H1 (cell line): ENCODE measurements at regions not wholly inside any gene's neighbourhood (a gene's known extent, or its start where the extent isn't known, plus 50 kb on each side); places are given as distances from the start of the nearest gene placed in this dataset.

Source experiments
- CTCF ChIA-PET: fragments of 300-600 bp; sonication (Branson Sonifier 250); formaldehyde crosslinking; loops from one replicate; lab custom pipeline; 2021; ENCODE audit not compliant: partially characterized antibody; lab: Charles Lee
- POLR2A ChIA-PET: fragments of 300-600 bp; sonication (Branson Sonifier 250); formaldehyde crosslinking; loops from one replicate; lab custom pipeline; 2021; ENCODE audit warnings: inconsistent platforms; ENCODE audit not compliant: partially characterized antibody; lab: Charles Lee
- DNase-seq, 2 experiments: peaks; one replicate each; pipeline versions ENCODE4 v3.0.0 to v3.0.0-alpha.2; 2010 to 2022; ENCODE audit warnings: low spot score in 2 of 2, low read depth in 1 of 2, mixed read lengths in 1 of 2
- FAIRE-seq: peaks from 2 replicates; lab custom pipeline; 2011; peaks lifted over from hg19 to GRCh38; lab: Jason Lieb, UNC
- H2AFZ ChIP-seq: 2 replicates; pipeline ENCODE4 v1.8.1; 2012; ENCODE audit warnings: low read length, inconsistent platforms
- H2AK5ac ChIP-seq: 2 replicates; pipeline ENCODE4 v1.6.1; 2013; ENCODE audit warnings: low read depth, low read length
- H2BK120ac ChIP-seq: replicated peaks from 2 replicates; pipeline ENCODE3; 2013; ENCODE audit warnings: low read depth, low read length, inconsistent platforms
- H2BK12ac ChIP-seq: 2 replicates; pipeline ENCODE4 v1.6.1; 2013; ENCODE audit warnings: low read depth, low read length
- H2BK15ac ChIP-seq: 2 replicates; pipeline ENCODE4 v1.6.1; 2013; ENCODE audit warnings: low read length
- H2BK20ac ChIP-seq: 2 replicates; pipeline ENCODE4 v1.6.1; 2013; ENCODE audit warnings: low read length
- H2BK5ac ChIP-seq: 2 replicates; pipeline ENCODE4 v1.6.1; 2013; ENCODE audit warnings: low read depth, low read length
- H3K14ac ChIP-seq: 2 replicates; pipeline ENCODE4 v1.6.1; 2013; ENCODE audit warnings: inconsistent platforms; ENCODE audit not compliant: insufficient read length
- H3K18ac ChIP-seq: 2 replicates; pipeline ENCODE4 v1.6.1; 2013; ENCODE audit warnings: low read length; ENCODE audit errors: extremely low read depth
- H3K23ac ChIP-seq: 2 replicates; pipeline ENCODE4 v1.6.1; 2013; ENCODE audit warnings: inconsistent platforms; ENCODE audit not compliant: insufficient read length
- H3K23me2 ChIP-seq: 2 replicates; pipeline ENCODE4 v1.6.1; 2013; ENCODE audit warnings: low read depth, low read length
- H3K27ac ChIP-seq: 2 replicates; pipeline ENCODE4 v1.6.1; 2011; ENCODE audit warnings: low read depth, low read length, inconsistent platforms
- H3K27me3 ChIP-seq, 4 experiments: replicated peaks in 1 of 4; 1 replicate in 1 of 4; 2 replicates in 3 of 4; pipeline versions ENCODE4 v1.6.1 to v1.8.1; 2011 to 2013; ENCODE audit warnings: low read length in 3 of 4, mild to moderate bottlenecking in 3 of 4, inconsistent platforms in 2 of 4, mixed read lengths in 2 of 4, moderate library complexity in 1 of 4; ENCODE audit not compliant: control insufficient read depth in 3 of 4, insufficient read depth in 3 of 4; ENCODE audit errors: extremely low read depth in 1 of 4
- H3K36me3 ChIP-seq, 4 experiments: 2 replicates each; pipeline versions ENCODE4 v1.6.1 to v1.8.1; 2011 to 2013; ENCODE audit warnings: mild to moderate bottlenecking in 4 of 4, low read length in 3 of 4, moderate library complexity in 2 of 4, control low read depth in 1 of 4, inconsistent platforms in 1 of 4; ENCODE audit not compliant: insufficient read depth in 4 of 4, control insufficient read depth in 2 of 4
- H3K4ac ChIP-seq: replicated peaks from 2 replicates; pipeline ENCODE3; 2013; ENCODE audit warnings: low read length, low read depth, mixed read lengths, inconsistent platforms; ENCODE audit not compliant: insufficient read length
- H3K4me1 ChIP-seq, 4 experiments: replicated peaks in 1 of 4; 1 replicate in 1 of 4; 2 replicates in 3 of 4; pipeline versions ENCODE4 v1.6.1 to v1.8.1; 2011 to 2013; ENCODE audit warnings: low read length in 3 of 4, inconsistent platforms in 2 of 4, mixed read lengths in 1 of 4; ENCODE audit not compliant: insufficient read depth in 4 of 4, control insufficient read depth in 3 of 4
- H3K4me2 ChIP-seq, 2 experiments: 2 replicates each; pipeline versions ENCODE4 v1.6.1 to v1.8.1; 2011 to 2013; ENCODE audit warnings: low read depth in 2 of 2, low read length in 2 of 2, control low read depth in 1 of 2, inconsistent platforms in 1 of 2, mild to moderate bottlenecking in 1 of 2; ENCODE audit not compliant: insufficient read depth in 1 of 2
- H3K4me3 ChIP-seq, 4 experiments: fragments of 200-600, 300-600 bp in 1 of 4; sonication (generic), shearing (Covaris generic), sonication (Bioruptor Twin) in 1 of 4; 2 replicates each; pipeline versions ENCODE4 v1.5.1 to v1.8.1; 2011 to 2016; ENCODE audit warnings: low read length in 4 of 4, low read depth in 3 of 4, control low read depth in 2 of 4, inconsistent platforms in 2 of 4, mild to moderate bottlenecking in 2 of 4, mixed read lengths in 1 of 4, moderate library complexity in 1 of 4; ENCODE audit not compliant: insufficient read depth in 2 of 4; ENCODE audit errors: extremely low read depth in 1 of 4
- H3K56ac ChIP-seq: replicated peaks from 2 replicates; pipeline ENCODE3; 2013; ENCODE audit warnings: low read depth, mild to moderate bottlenecking, mixed read lengths, low read length, inconsistent platforms; ENCODE audit not compliant: insufficient read length
- H3K79me1 ChIP-seq: 2 replicates; pipeline ENCODE4 v1.6.1; 2013; ENCODE audit warnings: low read depth, low read length, control low read depth
- H3K79me2 ChIP-seq, 2 experiments: 2 replicates each; pipeline versions ENCODE4 v1.6.1 to v1.8.1; 2012 to 2013; ENCODE audit warnings: low read length in 2 of 2, mild to moderate bottlenecking in 2 of 2, inconsistent platforms in 1 of 2; ENCODE audit not compliant: insufficient read depth in 2 of 2, control insufficient read depth in 1 of 2
- H3K9ac ChIP-seq, 4 experiments: replicated peaks in 1 of 4; 1 replicate in 1 of 4; 2 replicates in 3 of 4; pipeline versions ENCODE4 v1.6.1 to v1.8.1; 2011 to 2013; ENCODE audit warnings: low read depth in 3 of 4, low read length in 3 of 4, control low read depth in 2 of 4, mild to moderate bottlenecking in 2 of 4, moderate library complexity in 2 of 4, inconsistent platforms in 1 of 4; ENCODE audit errors: extremely low read depth in 1 of 4
- H3K9me3 ChIP-seq, 2 experiments: 2 replicates each; pipeline versions ENCODE4 v1.6.1 to v1.8.1; 2012 to 2013; ENCODE audit warnings: mild to moderate bottlenecking in 2 of 2, moderate library complexity in 2 of 2, control low read depth in 1 of 2, inconsistent platforms in 1 of 2, low read depth in 1 of 2, low read length in 1 of 2, mixed read lengths in 1 of 2; ENCODE audit not compliant: insufficient read depth in 2 of 2
- H4K20me1 ChIP-seq, 2 experiments: replicated peaks in 1 of 2; 2 replicates each; pipeline versions ENCODE3 to v1.8.1; 2011 to 2013; ENCODE audit warnings: inconsistent platforms in 2 of 2, low read length in 2 of 2, mild to moderate bottlenecking in 1 of 2; ENCODE audit not compliant: insufficient read depth in 2 of 2, control insufficient read depth in 1 of 2
- H4K5ac ChIP-seq: 2 replicates; pipeline ENCODE4 v1.6.1; 2013; ENCODE audit warnings: low read length, low read depth, mixed read lengths, inconsistent platforms; ENCODE audit not compliant: insufficient read length
- H4K8ac ChIP-seq: 2 replicates; pipeline ENCODE4 v1.8.0; 2013; ENCODE audit warnings: mild to moderate bottlenecking, moderate library complexity, low read length, inconsistent platforms; ENCODE audit not compliant: insufficient read depth; ENCODE audit errors: extremely low read depth
- H4K91ac ChIP-seq: replicated peaks from 2 replicates; pipeline ENCODE3; 2013; ENCODE audit warnings: low read length, mixed read lengths, inconsistent platforms; ENCODE audit not compliant: insufficient read length
- JUN ChIP-seq: IDR thresholded peaks from 2 replicates; pipeline ENCODE4 v1.6.1; 2011; ENCODE audit warnings: low read depth, mild to moderate bottlenecking, improper control_type of control experiment, low read length
- SUZ12 ChIP-seq: fragments of 200-600 bp; sonication (generic); IDR thresholded peaks from 2 replicates; pipeline ENCODE4 v1.6.1; 2012; ENCODE audit warnings: mild to moderate bottlenecking, inconsistent platforms, low read length, moderate library complexity, mixed read lengths
- WGBS, 2 experiments: shearing (Covaris generic) in 1 of 2; methylation state at CpG; one replicate each; pipeline versions ENCODE4 v1.1.6 to v1.1.7; 2013 to 2015; ENCODE audit warnings: low lambda C conversion rate in 2 of 2, mixed read lengths in 2 of 2, inconsistent platforms in 1 of 2, low coverage in 1 of 2, missing lambda C conversion rate in 1 of 2; ENCODE audit not compliant: insufficient replicate concordance in 2 of 2, insufficient coverage in 1 of 2, insufficient read length in 1 of 2; ENCODE audit errors: extremely low coverage in 1 of 2, missing lambda C conversion rate in 1 of 2; 5-methylcytosine and 5-hydroxymethylcytosine counted together

DNA sequence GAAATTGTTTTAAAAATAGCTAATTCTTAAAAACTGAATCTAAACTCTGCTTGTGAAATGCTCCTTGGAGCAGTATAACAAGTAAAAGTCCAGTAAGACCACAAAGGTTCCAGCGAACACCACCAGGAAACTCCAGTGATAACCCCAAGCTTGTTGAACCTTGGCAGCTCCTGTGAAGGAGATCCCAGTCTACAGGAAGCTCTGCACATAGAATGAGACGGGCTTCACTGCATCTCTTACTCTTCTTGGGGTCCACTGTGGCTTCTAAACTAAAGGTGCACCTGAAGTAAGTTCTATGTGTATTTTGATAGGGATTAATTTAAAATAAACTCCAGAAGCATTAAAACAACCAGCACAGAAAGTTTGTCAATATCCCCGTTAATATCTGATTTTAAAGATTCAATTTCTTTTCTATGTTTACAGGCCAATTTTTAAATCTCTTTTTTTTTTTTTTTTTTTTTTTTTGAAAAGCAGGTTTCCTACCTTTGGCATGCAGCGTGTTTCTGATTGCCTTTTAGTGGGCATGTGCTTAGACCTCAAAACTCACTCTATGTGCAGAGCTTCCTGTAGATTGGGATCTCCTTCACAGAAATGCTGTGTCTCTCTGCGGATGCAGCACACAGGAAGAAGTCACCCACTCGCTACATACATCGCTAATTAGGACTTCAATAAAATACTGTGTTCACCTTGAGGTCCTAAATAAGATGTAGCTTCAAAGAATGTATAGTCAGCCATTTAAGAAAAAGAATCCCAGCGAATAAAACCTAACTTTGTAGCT is 508.5 kb downstream of the KLF12 start:
- no peak overlapping the region for H2BK15ac ChIP-seq
- no peak overlapping the region for H4K8ac ChIP-seq
- H3K27ac ChIP-seq, result no peak overlapping the region
- H3K9me3 ChIP-seq, result no peaks in the 10 kb centered on the region
- no peak for DNase-seq
- H4K91ac ChIP-seq, result no peak overlapping the region
- H4K20me1 ChIP-seq, result no peaks in the 10 kb centered on the region
- H2BK12ac ChIP-seq, result no peak overlapping the region
- no peak overlapping the region for H3K18ac ChIP-seq
- WGBS, 2 experiments, result 90% methylated on average over 8 of the region's 8 CpGs; no CpG with 5 or more reads in 1 of the 2 experiments
- no peak for TF ChIP-seq JUN
- TF ChIP-seq SUZ12, result no peak
- H3K79me1 ChIP-seq, result no peaks in the 10 kb centered on the region
- no peaks in the 10 kb centered on the region for H3K36me3 ChIP-seq
- H3K23ac ChIP-seq, result no peak overlapping the region
- H3K23me2 ChIP-seq, result no peaks in the 10 kb centered on the region
- no peaks in the 10 kb centered on the region for H3K4me1 ChIP-seq
- no peak overlapping the region for H3K4ac ChIP-seq
- no peak overlapping the region for H4K5ac ChIP-seq
- H3K4me3 ChIP-seq, result no peak overlapping the region
- no peak overlapping the region for H3K9ac ChIP-seq
- POLR2A ChIA-PET, result no interaction called here
- no peak overlapping the region for H2AFZ ChIP-seq
- no peak overlapping the region for H3K56ac ChIP-seq
- H2AK5ac ChIP-seq, result no peak overlapping the region
- H2BK120ac ChIP-seq, result no peak overlapping the region
- no peaks in the 10 kb centered on the region for H3K79me2 ChIP-seq
- no peak overlapping the region for H3K14ac ChIP-seq
- CTCF ChIA-PET, result interaction anchor here (0.6 to 1.3 kb wide), 2 partner anchors 17 to 123 kb away, joined by 3 read pairs; no protein-coding TSS in a partner anchor
- FAIRE-seq, result no peak
- H2BK20ac ChIP-seq, result no peak overlapping the region
- no peak overlapping the region for H3K4me2 ChIP-seq
- no peak overlapping the region for H2BK5ac ChIP-seq
- H3K27me3 ChIP-seq, result no peaks in the 10 kb centered on the region
